ENCODE measurements at regions not wholly inside any gene's neighbourhood (a gene's known extent, or its start where the extent isn't known, plus 50 kb on each side); places are given as distances from the start of the nearest gene placed in this dataset.

DNA sequence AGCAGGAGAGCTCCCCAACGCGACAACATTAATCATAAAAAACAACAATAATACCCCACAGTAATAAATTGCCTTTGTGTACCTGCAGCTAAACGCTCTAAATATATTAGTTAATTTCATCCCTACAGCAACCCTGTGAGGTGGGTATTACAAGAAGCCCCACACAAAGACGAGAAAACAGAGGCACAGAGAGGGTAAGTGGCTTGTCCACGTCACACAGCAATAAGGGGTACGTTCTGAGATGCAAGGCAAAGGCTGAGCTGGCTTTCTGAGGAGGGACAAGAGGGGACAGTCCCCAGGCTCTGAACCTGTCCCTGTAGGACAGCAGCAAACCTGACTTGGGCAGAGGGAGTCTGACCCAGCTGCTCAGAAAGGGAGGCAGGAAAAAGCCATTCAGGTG lies 78.2 kb downstream of the NCOR2 start:
- no peaks in the 10 kb centered on the region for H3K4me1 ChIP-seq (ENCODE audit: insufficient read depth, low read length)
- no peak overlapping the region for H3K9ac ChIP-seq (ENCODE audit: low read depth, low read length)
- H3K9me3 ChIP-seq (ENCODE audit: control insufficient read depth, insufficient read depth, low read length) = no peaks in the 10 kb centered on the region
- H3K36me3 ChIP-seq (ENCODE audit: insufficient read depth, low read length) = peaks cover 16% of the 10 kb centered on the region

- no peaks in the 10 kb centered on the region for H3K4me1 ChIP-seq (ENCODE audit: insufficient read depth, low read length)
- H3K9ac ChIP-seq (ENCODE audit: low read depth, low read length) = no peak overlapping the region
- H3K36me3 ChIP-seq (ENCODE audit: insufficient read depth, low read length) = peaks cover 16% of the 10 kb centered on the region
- no peaks in the 10 kb centered on the region for H3K9me3 ChIP-seq (ENCODE audit: control insufficient read depth, insufficient read depth, low read length)
Measured at GRCh38 chr12:124488520-124488919, 78.9 kb downstream of the NCOR2 start.

DNA sequence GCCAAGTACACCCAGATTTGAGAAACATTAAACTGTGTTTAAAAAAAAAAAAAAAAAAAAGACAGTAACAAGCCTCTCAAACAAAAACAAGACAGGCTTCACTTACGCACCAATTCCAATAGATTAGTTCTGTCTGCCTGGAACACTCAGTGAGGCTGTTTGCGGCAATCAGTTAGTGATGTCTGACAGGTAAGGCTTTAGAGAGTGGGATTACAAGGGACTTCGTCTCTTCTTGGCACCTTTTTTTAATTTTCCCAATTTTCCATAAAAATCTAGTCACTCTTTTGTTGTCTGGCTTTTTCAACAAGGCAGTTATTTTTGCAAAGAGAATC lies 79.6 kb downstream of the NCOR2 start:
- Histone ChIP-seq H3K36me3 (ENCODE audit: insufficient read depth, low read length) (peaks cover 16% of the 10 kb centered on the region), H3K9ac (ENCODE audit: low read depth, low read length) (no peak overlapping the region)

GRCh38 chr12:124487066-124487833 lies 80.2 kb downstream of the NCOR2 start:
- H3K4me1 ChIP-seq (ENCODE audit: insufficient read depth, low read length) = no peaks in the 10 kb centered on the region
- H3K36me3 ChIP-seq (ENCODE audit: insufficient read depth, low read length) = peaks cover 16% of the 10 kb centered on the region
- H3K9me3 ChIP-seq (ENCODE audit: control insufficient read depth, insufficient read depth, low read length) = no peaks in the 10 kb centered on the region
- H3K9ac ChIP-seq (ENCODE audit: low read depth, low read length) = no peak overlapping the region

More for the DNA sequence above, 79.6 kb downstream of the NCOR2 start:
- Histone ChIP-seq H3K9me3 (ENCODE audit: control insufficient read depth, insufficient read depth, low read length) (no peaks in the 10 kb centered on the region), H3K4me1 (ENCODE audit: insufficient read depth, low read length) (no peaks in the 10 kb centered on the region)

DNA sequence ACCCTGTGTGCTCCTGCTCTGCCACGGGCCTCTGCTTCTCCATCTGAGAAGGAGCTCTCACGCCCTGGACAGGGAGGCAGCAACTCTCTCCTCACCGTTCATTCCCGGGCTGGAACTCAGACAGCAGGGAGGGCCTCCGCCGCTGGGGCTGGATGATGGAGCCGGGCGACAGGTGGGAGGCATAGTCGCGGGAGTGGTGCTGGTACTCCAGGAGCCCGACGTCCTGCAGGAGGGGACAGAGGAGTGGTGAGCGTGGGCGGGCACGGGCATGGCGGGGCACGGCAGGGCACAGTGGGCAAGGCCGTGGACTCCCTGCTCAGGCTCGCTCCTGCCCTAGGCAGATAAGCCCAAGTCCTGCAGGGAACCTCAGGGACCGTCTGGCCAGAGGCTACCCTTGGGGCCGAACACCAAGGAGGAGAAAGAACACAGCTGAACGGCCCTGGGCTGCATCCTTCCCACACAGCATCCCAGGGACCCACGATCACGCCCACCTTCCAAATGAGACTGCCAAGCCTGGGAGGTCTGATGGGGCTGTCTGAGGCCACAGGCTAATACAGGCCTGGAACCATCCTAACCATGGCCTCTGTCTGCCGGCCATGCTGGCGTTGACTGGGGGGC lies 81.0 kb downstream of the NCOR2 start:
- H3K4me1 ChIP-seq (ENCODE audit: insufficient read depth, low read length) = no peaks in the 10 kb centered on the region
- H3K36me3 ChIP-seq (ENCODE audit: insufficient read depth, low read length) = peaks cover 13% of the 10 kb centered on the region
- H3K9ac ChIP-seq (ENCODE audit: low read depth, low read length) = no peak overlapping the region
- H3K9me3 ChIP-seq (ENCODE audit: control insufficient read depth, insufficient read depth, low read length) = no peaks in the 10 kb centered on the region

GRCh38 chr12:124485371-124485770 lies 82.0 kb downstream of the NCOR2 start:
- no peaks in the 10 kb centered on the region for H3K9me3 ChIP-seq (ENCODE audit: control insufficient read depth, insufficient read depth, low read length)
- H3K36me3 ChIP-seq (ENCODE audit: insufficient read depth, low read length) = peaks cover 7% of the 10 kb centered on the region
- H3K4me1 ChIP-seq (ENCODE audit: insufficient read depth, low read length) = no peaks in the 10 kb centered on the region
- H3K9ac ChIP-seq (ENCODE audit: low read depth, low read length) = no peak overlapping the region

DNA sequence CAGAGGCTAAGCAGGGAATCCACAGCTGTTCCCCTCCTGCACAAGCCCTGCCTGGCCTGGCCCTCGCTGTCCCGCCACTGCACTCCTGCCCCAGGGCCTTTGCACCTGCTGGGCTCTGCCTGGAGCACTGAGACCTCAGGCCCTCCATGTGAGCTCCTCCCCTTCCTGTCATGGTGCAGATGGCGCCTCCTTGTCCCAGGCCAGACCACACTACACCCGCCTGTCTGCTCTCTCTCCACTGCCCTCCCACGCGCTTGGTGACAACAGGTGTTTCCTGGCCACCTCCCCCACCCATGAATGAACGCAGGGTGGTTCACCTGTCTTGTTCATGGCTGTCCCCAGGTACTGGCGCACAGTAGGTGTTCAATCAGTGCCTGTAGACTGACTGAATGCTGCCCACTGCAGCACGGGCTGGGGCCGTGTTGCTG lies 82.9 kb downstream of the NCOR2 start:
- Histone ChIP-seq H3K9ac (ENCODE audit: low read depth, low read length) (no peak overlapping the region), H3K36me3 (ENCODE audit: insufficient read depth, low read length) (peaks cover 7% of the 10 kb centered on the region), H3K4me1 (ENCODE audit: insufficient read depth, low read length) (no peaks in the 10 kb centered on the region), H3K9me3 (ENCODE audit: control insufficient read depth, insufficient read depth, low read length) (no peaks in the 10 kb centered on the region)

DNA sequence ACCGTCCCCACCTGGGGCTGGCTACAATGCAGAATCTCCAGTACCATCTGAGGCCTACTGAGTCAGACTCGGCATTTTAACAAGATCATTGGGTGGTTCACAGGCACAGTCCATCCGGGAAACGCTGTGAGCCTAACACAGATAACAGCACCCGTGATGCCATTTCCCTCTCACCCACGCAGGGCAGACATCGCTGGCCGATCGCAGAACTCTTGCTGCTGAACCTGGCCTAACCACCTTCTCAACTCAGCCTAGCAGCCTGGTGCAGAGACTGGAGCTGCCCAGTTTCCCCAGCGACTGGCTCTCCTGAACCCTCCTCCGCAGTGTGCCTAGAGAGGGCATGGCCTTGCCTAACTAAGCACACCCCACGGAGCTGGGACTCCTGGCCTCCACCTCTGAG lies 83.3 kb downstream of the NCOR2 start:
- Histone ChIP-seq H3K9me3 (ENCODE audit: control insufficient read depth, insufficient read depth, low read length) (no peaks in the 10 kb centered on the region), H3K36me3 (ENCODE audit: insufficient read depth, low read length) (peaks cover 7% of the 10 kb centered on the region), H3K4me1 (ENCODE audit: insufficient read depth, low read length) (no peaks in the 10 kb centered on the region), H3K9ac (ENCODE audit: low read depth, low read length) (no peak overlapping the region)

DNA sequence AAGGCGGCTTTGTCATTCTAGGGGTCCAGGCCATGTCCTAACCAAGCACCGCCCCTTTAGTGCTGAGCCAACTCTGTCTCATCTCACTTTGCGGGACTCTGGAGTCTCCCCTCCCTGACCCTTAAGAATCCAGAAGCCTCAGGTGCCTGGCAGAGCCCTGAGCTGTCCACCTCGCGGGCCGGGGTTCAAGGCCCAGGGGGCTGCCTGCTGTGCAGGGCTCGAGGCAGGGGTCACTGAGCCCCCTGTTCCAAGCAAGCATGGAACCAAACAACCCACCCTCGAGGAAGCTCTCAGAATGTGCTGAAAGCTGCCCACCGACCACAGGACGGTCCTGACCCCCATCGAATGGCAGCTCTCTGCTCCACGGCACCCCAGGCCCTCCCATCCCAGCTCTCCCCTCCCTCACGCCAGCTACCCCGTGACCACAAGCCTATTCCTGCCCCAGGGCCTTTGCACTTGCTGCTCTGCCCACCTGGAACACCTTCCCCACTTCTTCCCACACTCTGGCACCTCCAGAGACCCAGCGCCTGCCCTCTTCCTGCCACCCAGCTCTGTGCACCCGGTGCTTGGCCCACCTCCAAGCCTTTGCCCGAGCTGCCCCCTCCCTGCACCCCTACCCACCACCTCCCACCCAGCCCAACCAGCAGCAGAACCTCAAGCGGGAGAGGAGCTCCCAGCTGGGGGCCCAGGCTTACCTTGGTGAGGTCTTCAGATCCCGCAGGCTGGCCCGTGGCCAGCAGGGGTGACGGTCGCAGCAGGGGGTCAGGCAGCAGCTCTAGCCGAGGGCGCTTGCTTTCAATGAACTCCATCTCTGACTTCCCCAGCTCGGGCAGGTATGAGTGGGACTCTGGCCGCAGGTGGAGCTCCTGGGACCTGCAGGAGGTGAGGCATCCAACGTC lies 84.3 kb downstream of the NCOR2 start:
- no peak overlapping the region for H3K9ac ChIP-seq (ENCODE audit: low read depth, low read length)
- peaks cover 7% of the 10 kb centered on the region for H3K36me3 ChIP-seq (ENCODE audit: insufficient read depth, low read length)
- no peaks in the 10 kb centered on the region for H3K9me3 ChIP-seq (ENCODE audit: control insufficient read depth, insufficient read depth, low read length)
- H3K4me1 ChIP-seq (ENCODE audit: insufficient read depth, low read length) = no peaks in the 10 kb centered on the region

GRCh38 chr12:124482567-124482893 lies 84.9 kb downstream of the NCOR2 start:
- Histone ChIP-seq H3K9me3 (ENCODE audit: control insufficient read depth, insufficient read depth, low read length) (no peaks in the 10 kb centered on the region), H3K36me3 (ENCODE audit: insufficient read depth, low read length) (peaks cover 7% of the 10 kb centered on the region), H3K9ac (ENCODE audit: low read depth, low read length) (no peak overlapping the region), H3K4me1 (ENCODE audit: insufficient read depth, low read length) (no peaks in the 10 kb centered on the region)

DNA sequence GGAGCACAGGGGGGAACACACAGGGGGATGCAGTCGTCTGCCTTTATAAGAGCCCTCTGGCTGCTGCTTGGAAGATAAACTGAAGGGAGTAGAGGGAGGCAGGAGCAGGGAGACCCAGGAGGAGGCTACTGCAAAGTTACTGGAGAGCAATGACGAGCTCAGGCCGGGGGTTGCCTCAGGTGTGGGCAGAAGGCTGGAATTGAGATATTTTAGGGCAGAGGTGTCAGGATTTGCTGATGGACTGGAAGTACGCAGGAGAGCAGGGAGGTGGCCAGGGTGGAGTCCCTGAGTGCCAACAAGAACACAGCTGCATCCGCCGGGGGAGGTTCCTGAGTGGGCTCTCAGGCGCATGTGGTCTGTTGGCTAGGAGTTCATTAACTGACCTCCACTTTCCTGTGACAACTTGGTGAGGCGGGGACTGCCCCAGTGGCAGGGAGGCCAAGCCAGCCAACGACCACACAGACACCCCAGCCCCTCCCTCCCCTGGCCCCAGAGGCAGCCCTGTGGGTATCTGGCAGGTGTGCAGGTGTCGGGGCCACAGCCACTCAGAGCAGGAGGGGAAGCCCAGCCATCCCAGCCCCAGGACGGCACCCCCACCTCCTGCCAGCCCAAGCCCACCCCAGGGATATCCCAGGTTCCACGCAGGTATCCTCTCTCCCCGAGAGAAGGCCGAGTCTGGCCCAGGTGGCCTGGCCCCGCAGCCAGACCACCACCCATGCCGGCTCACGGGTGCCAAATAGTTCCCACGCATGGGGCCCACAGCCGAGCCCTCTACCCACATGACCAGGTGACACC lies 85.4 kb downstream of the NCOR2 start:
- Histone ChIP-seq H3K36me3 (ENCODE audit: insufficient read depth, low read length) (peaks cover 8% of the 10 kb centered on the region), H3K4me1 (ENCODE audit: insufficient read depth, low read length) (no peaks in the 10 kb centered on the region), H3K9me3 (ENCODE audit: control insufficient read depth, insufficient read depth, low read length) (no peaks in the 10 kb centered on the region), H3K9ac (ENCODE audit: low read depth, low read length) (no peak overlapping the region)

- no peaks in the 10 kb centered on the region for H3K4me1 ChIP-seq (ENCODE audit: insufficient read depth, low read length)
Measured at GRCh38 chr12:124481257-124481750, 86.1 kb downstream of the NCOR2 start.

DNA sequence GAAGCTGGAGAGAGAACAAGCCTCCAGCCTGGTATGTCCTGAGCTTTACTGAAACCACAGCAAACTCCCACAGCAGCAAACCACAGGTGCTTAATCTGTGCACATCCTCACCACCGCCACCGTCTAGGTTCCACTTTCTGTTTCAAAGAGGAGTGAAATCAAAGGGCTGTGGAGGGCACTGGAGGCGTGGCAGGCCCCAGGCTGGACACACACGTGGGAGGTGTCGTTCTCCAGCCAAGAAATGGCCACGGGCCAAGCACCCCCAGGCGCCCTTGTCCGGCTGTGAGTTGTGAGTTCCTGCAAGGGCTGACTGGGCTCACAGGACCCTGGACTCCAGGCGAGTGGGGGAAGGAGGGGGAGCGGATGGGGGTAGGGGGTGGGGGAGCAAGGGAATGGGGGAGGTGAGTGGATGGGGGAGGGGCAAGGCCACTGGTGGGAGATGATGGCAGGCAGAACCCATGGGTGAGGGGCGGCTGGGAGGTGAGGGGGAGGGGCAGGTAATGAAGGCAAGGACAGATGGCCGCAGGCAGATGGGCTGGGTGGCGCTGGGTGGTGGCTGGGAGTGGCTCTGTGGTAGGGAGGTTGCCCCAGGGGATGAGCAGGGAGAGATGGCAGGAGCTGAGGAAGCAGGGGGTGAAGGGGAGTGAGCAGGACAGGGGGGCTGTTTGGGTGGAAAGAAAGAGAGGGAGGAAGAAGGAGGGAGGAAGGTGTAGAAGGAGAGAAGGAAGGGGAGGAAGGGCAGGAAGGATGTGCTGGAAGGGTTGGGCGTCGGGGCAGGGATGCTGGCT lies 86.7 kb downstream of the NCOR2 start:
- peaks cover 9% of the 10 kb centered on the region for H3K36me3 ChIP-seq (ENCODE audit: insufficient read depth, low read length)
- H3K9me3 ChIP-seq (ENCODE audit: control insufficient read depth, insufficient read depth, low read length) = no peaks in the 10 kb centered on the region
- H3K4me1 ChIP-seq (ENCODE audit: insufficient read depth, low read length) = no peaks in the 10 kb centered on the region
- no peak overlapping the region for H3K9ac ChIP-seq (ENCODE audit: low read depth, low read length)

More at GRCh38 chr12:124481257-124481750, 86.1 kb downstream of the NCOR2 start:
- Histone ChIP-seq H3K9me3 (ENCODE audit: control insufficient read depth, insufficient read depth, low read length) (no peaks in the 10 kb centered on the region), H3K36me3 (ENCODE audit: insufficient read depth, low read length) (peaks cover 9% of the 10 kb centered on the region), H3K9ac (ENCODE audit: low read depth, low read length) (no peak overlapping the region)

Data from ES-I3 (cell line).